ENCODE measurements at regions not wholly inside any gene's neighbourhood (a gene's known extent, or its start where the extent isn't known, plus 50 kb on each side); places are given as distances from the start of the nearest gene placed in this dataset.

GRCh38 chr7:112550468-112551060 lies 69.8 kb downstream of the LSMEM1 start (continued):
- no peak for TF ChIP-seq ZNF584 (CRISPR knock-in tag; IDR thresholded peaks at IDR 0.05; ENCODE audit: low read depth)
- TF ChIP-seq ZNF274 (IDR thresholded peaks at IDR 0.05; ENCODE audit: borderline replicate concordance, low read depth, low read length), result no peak
- no peak for TF ChIP-seq TAF15 (IDR thresholded peaks at IDR 0.05; ENCODE audit: low read depth, low read length)
- no peak for TF ChIP-seq NR0B1 (IDR thresholded peaks at IDR 0.05; ENCODE audit: partially characterized antibody)
- peak; percentile 67; the same call in 1 of the 2 replicates for TF ChIP-seq JUND (IDR thresholded peaks at IDR 0.05; ENCODE audit: borderline replicate concordance, low read depth, low read length)
- TF ChIP-seq JUND (tag; IDR thresholded peaks at IDR 0.05; ENCODE audit: borderline replicate concordance, low read depth, low read length), result peak; percentile 49; the same call in 1 of the 3 replicates
- no peak for TF ChIP-seq ZNF41 (CRISPR knock-in tag; conservative IDR thresholded peaks at IDR 0.05)
- no peak for TF ChIP-seq IRF2 (CRISPR knock-in tag; IDR thresholded peaks at IDR 0.05)
- no peak for TF ChIP-seq ZNF445 (CRISPR knock-in tag; IDR thresholded peaks at IDR 0.05; ENCODE audit: low read depth)
- no peak for TF ChIP-seq TAF9B (IDR thresholded peaks at IDR 0.05; ENCODE audit: partially characterized antibody)
- peak; percentile 99 for TF ChIP-seq DEAF1 (CRISPR knock-in tag; IDR thresholded peaks at IDR 0.05)
- no peak for TF ChIP-seq SIX5 (IDR thresholded peaks at IDR 0.05; ENCODE audit: borderline replicate concordance in 1 of 2, insufficient read depth in 1 of 2, low read depth in 1 of 2, low read length in 2 of 2)
- TF ChIP-seq ZNF655 (CRISPR knock-in tag; IDR thresholded peaks at IDR 0.05), result no peak
- TF ChIP-seq ASH1L (IDR thresholded peaks at IDR 0.05; ENCODE audit: borderline replicate concordance, low read depth, partially characterized antibody), result no peak
- no peak for TF ChIP-seq POLR2A (conservative IDR thresholded peaks at IDR 0.05)
- peak in 1 of 2 experiments; percentile 46; a peak in 1 of 4 replicates for TF ChIP-seq MAZ (CRISPR knock-in tag; conservative IDR thresholded peaks at IDR 0.05 in 1 of 2, IDR thresholded peaks at IDR 0.05 in 1 of 2)
- TF ChIP-seq C11orf30 (IDR thresholded peaks at IDR 0.05; ENCODE audit: low read depth), result peak; percentile 44
- no peak for TF ChIP-seq SIN3A (IDR thresholded peaks at IDR 0.05; ENCODE audit: borderline replicate concordance in 2 of 2, control insufficient read depth in 1 of 2, low read depth in 2 of 2, low read length in 2 of 2)
- TF ChIP-seq ELF1 (tag; IDR thresholded peaks at IDR 0.05), result no peak
- TF ChIP-seq ZNF507 (tag; conservative IDR thresholded peaks at IDR 0.05), result no peak
- no peak for TF ChIP-seq ZNF197 (CRISPR knock-in tag; IDR thresholded peaks at IDR 0.05; ENCODE audit: low read depth)
- no peak for TF ChIP-seq ZBTB1 (CRISPR knock-in tag; IDR thresholded peaks at IDR 0.05; ENCODE audit: borderline replicate concordance, low read depth)
- no peak for TF ChIP-seq SNIP1 (IDR thresholded peaks at IDR 0.05; ENCODE audit: low read depth)
